ENCODE measurements at regions not wholly inside any gene's neighbourhood (a gene's known extent, or its start where the extent isn't known, plus 50 kb on each side); places are given as distances from the start of the nearest gene placed in this dataset.

- no peak for DNase-seq
Measured at GRCh38 chr13:77988355-77988754, 69.7 kb upstream of the EDNRB start.

GRCh38 chr13:77986713-77987112 lies 68.1 kb upstream of the EDNRB start:
- DNase-seq = no peak

GRCh38 chr13:77985866-77986636 lies 67.4 kb upstream of the EDNRB start:
- DNase-seq = no peak

- no peak for DNase-seq
Measured at GRCh38 chr13:77981281-77981881, 62.8 kb upstream of the EDNRB start.

- DNase-seq = no peak
Measured at GRCh38 chr13:77980592-77980991, 62.0 kb upstream of the EDNRB start.

- DNase-seq = no peak
Measured at GRCh38 chr13:77979721-77980385, 61.2 kb upstream of the EDNRB start.

- no peak for DNase-seq
Measured at GRCh38 chr13:77975358-77976042, 56.9 kb upstream of the EDNRB start.

GRCh38 chr13:77969299-77969698 lies 50.7 kb upstream of the EDNRB start:
- DNase-seq = no peak
